OCI-LY7 (cell line): ENCODE measurements at regions not wholly inside any gene's neighbourhood (a gene's known extent, or its start where the extent isn't known, plus 50 kb on each side); places are given as distances from the start of the nearest gene placed in this dataset.
"Not testable (repeated sequence)": the region's sequence is repeated elsewhere in the genome, so short reads cannot be mapped to it uniquely, and the experiment has no call there.

Experiments used
- BruUV-seq: library from RNA; stranded (reverse); fragments of 400-500 nt; replicated peaks from 2 replicates; lab custom pipeline; 2021; lab: Mats Ljungman, UMichigan
- CTCF ChIA-PET: fragments of 300-600 bp; sonication (Branson Sonifier 250); formaldehyde crosslinking; loops from one replicate; lab custom pipeline; 2022; ENCODE audit warnings: antibody characterized with exemption; ENCODE audit not compliant: unreplicated experiment; lab: Charles Lee
- POLR2A ChIA-PET: fragments of 300-600 bp; sonication (Branson Sonifier 250); formaldehyde crosslinking; loops from one replicate; lab custom pipeline; 2022; ENCODE audit warnings: antibody characterized with exemption; lab: Charles Lee
- DNase-seq: peaks from one replicate; pipeline ENCODE4 v3.0.0-alpha.2; 2015; ENCODE audit warnings: low spot score
- H2AFZ ChIP-seq: fragments of 200-600 bp; sonication (generic), shearing (Covaris generic); 2 replicates; pipeline ENCODE4 v1.6.1; 2014; ENCODE audit warnings: mild to moderate bottlenecking, antibody characterized with exemption, low read length, moderate library complexity
- H3K27ac ChIP-seq: fragments of 200-600 bp; sonication (generic); 2 replicates; pipeline ENCODE4 v1.5.1; 2014; ENCODE audit warnings: mixed run types, low read depth, mild to moderate bottlenecking, moderate library complexity, low read length, inconsistent platforms; ENCODE audit not compliant: poor library complexity, severe bottlenecking
- H3K36me3 ChIP-seq: fragments of 200-600 bp; sonication (generic); 2 replicates; pipeline ENCODE4 v1.6.1; 2014; ENCODE audit warnings: mild to moderate bottlenecking, antibody characterized with exemption, low read length, moderate library complexity, mixed read lengths; ENCODE audit not compliant: insufficient read depth
- H3K4me1 ChIP-seq: fragments of 200-600 bp; sonication (generic); 2 replicates; pipeline ENCODE4 v1.5.1; 2014; ENCODE audit warnings: mild to moderate bottlenecking, low read length; ENCODE audit not compliant: insufficient read depth, poor library complexity, severe bottlenecking
- H3K4me2 ChIP-seq: fragments of 200-600 bp; sonication (generic); 2 replicates; pipeline ENCODE4 v1.6.1; 2014; ENCODE audit warnings: mild to moderate bottlenecking, low read length
- H3K4me3 ChIP-seq: fragments of 200-600 bp; sonication (generic); 2 replicates; pipeline ENCODE4 v1.5.1; 2014; ENCODE audit warnings: mild to moderate bottlenecking, low read depth, low read length; ENCODE audit not compliant: poor library complexity, severe bottlenecking
- H3K79me2 ChIP-seq: fragments of 200-600 bp; sonication (generic); 2 replicates; pipeline ENCODE4 v1.6.1; 2016; ENCODE audit warnings: low read depth, mild to moderate bottlenecking, low read length, moderate library complexity, mixed read lengths; ENCODE audit not compliant: insufficient read depth
- H3K9me2 ChIP-seq: fragments of 200-600 bp; sonication (generic); 2 replicates; pipeline ENCODE4 v1.6.1; 2016; ENCODE audit warnings: mild to moderate bottlenecking, low read length, mixed read lengths; ENCODE audit not compliant: insufficient read depth
- H3K9me3 ChIP-seq: fragments of 200-600 bp; sonication (generic); 2 replicates; pipeline ENCODE4 v1.6.1; 2014; ENCODE audit warnings: mild to moderate bottlenecking, mixed run types, low read length, mixed read lengths
- H4K20me1 ChIP-seq: fragments of 200-600 bp; sonication (generic); 2 replicates; pipeline ENCODE4 v1.6.1; 2014; ENCODE audit warnings: mild to moderate bottlenecking, antibody characterized with exemption, low read length, moderate library complexity, mixed read lengths; ENCODE audit not compliant: insufficient read depth
- EZH2phosphoT487 ChIP-seq: fragments of 200-600 bp; sonication (generic); IDR thresholded peaks from 2 replicates; pipeline ENCODE4 v1.6.1; 2018; ENCODE audit warnings: low read depth, borderline replicate concordance, mild to moderate bottlenecking, mixed run types, antibody characterized with exemption, low read length, moderate library complexity, mixed read lengths
- intact Hi-C: fragments of 100-400 bp; cut with micrococcal nuclease; formaldehyde crosslinking; loops from one replicate; pipeline ENCODE4 v1.10.0; 2022; ENCODE audit not compliant: unreplicated experiment
- TF ChIP-seq, protein P1 (sequence below): fragments of 200-600 bp; sonication (generic); conservative IDR thresholded peaks from 2 replicates; pipeline ENCODE4 v1.5.1; 2014; ENCODE audit warnings: mild to moderate bottlenecking, antibody characterized with exemption, low read length, moderate library complexity, mixed read lengths

DNA sequence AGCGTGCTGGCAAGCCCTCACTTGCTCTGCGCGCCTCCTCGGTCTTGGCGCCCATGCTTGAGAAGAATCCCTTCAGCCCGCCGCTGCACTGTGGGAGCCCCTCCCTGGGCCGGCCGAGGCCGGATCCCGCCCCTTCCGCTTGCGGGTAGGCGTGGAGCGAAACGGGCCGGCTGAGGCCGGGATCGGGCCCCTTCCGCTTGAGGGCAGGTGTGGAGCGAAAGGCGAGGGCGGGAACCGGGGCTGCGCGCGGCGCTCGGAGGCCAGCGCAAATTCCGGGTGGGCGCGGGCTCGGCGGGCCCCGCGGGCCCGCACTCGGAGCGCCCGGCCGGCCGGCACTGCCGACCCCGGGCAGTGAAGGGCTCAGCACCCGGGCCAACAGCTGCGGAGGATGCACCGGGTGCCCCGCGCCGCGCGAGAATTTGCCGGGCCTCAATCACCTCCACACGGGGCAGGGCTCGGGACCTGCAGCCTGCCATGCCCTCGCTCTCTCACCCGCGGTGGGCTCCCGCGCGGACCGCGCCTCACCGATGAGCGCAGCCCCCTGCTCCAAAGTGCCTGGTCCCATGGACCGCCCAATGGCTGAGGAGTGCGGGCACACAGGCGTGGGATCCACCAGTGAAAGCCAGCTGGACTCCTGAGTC, 58.1 kb upstream of the GBA3 start:
- Histone ChIP-seq H3K9me3 (no peaks in the 10 kb centered on the region), H3K27ac (no peak overlapping the region), H3K4me1 (no peaks in the 10 kb centered on the region), H3K79me2 (no peaks in the 10 kb centered on the region), H3K4me2 (no peak overlapping the region), H3K36me3 (no peaks in the 10 kb centered on the region), H3K9me2 (no peaks in the 10 kb centered on the region), H3K4me3 (no peak overlapping the region), H2AFZ (no peak overlapping the region), H4K20me1 (no peaks in the 10 kb centered on the region)
- no peak for DNase-seq
- TF ChIP-seq EZH2phosphoT487, result no peak
- TF ChIP-seq, protein P1, sequence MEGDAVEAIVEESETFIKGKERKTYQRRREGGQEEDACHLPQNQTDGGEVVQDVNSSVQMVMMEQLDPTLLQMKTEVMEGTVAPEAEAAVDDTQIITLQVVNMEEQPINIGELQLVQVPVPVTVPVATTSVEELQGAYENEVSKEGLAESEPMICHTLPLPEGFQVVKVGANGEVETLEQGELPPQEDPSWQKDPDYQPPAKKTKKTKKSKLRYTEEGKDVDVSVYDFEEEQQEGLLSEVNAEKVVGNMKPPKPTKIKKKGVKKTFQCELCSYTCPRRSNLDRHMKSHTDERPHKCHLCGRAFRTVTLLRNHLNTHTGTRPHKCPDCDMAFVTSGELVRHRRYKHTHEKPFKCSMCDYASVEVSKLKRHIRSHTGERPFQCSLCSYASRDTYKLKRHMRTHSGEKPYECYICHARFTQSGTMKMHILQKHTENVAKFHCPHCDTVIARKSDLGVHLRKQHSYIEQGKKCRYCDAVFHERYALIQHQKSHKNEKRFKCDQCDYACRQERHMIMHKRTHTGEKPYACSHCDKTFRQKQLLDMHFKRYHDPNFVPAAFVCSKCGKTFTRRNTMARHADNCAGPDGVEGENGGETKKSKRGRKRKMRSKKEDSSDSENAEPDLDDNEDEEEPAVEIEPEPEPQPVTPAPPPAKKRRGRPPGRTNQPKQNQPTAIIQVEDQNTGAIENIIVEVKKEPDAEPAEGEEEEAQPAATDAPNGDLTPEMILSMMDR, result no peak
- ChIA-PET CTCF (no interaction called here), POLR2A (no interaction called here)
- intact Hi-C loops, result no loop called here
- no TSS peak for BruUV-seq

DNA sequence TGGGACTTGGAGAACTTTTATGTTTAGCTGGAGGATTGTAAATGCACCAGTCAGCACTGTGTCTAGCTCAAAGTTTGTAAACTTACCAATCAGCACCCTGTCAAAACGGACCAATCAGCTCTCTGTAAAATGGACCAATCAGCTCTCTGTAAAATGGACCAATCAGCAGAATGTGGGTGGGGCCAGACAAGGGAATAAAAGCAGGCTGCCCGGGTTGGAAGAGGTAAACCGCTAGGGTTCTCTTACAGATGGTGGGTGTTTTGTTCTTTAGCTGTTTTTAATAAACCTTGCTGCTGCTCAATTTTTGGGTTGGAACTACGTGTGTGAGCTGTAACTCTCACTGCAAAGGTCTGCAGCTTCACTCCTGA, 57.6 kb upstream of the GBA3 start:
- H3K9me3 ChIP-seq, H3K27ac ChIP-seq, H2AFZ ChIP-seq, H3K9me2 ChIP-seq, POLR2A ChIA-PET, H3K36me3 ChIP-seq, H4K20me1 ChIP-seq, CTCF ChIA-PET, H3K4me1 ChIP-seq, H3K4me3 ChIP-seq, intact Hi-C loops, H3K4me2 ChIP-seq, H3K79me2 ChIP-seq, BruUV-seq, DNase-seq: not testable (repeated sequence)

DNA sequence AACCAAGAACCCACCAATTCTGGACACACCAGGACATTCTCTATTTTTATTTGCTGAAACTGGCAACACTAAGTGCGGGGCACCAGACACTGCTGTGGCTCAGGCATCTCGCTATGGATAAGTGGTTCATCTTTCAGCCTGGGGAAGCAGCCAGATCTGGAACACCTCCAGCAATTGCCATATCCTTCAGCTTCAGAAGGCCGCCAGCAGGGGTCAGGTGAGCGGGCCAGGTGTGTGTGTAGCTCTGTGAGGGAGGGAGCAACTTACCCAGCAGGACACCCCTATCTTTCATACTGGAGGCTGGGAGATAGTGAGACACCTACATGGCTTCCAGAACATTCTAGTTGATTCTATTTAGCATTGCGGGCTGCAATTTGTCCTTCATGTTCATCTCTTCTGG, 57.0 kb upstream of the GBA3 start:
- Histone ChIP-seq H2AFZ (no peak overlapping the region), H3K4me1 (no peaks in the 10 kb centered on the region), H3K36me3 (no peaks in the 10 kb centered on the region), H3K4me3 (no peak overlapping the region), H4K20me1 (no peaks in the 10 kb centered on the region), H3K9me2 (no peaks in the 10 kb centered on the region), H3K9me3 (no peaks in the 10 kb centered on the region), H3K4me2 (no peak overlapping the region), H3K79me2 (no peaks in the 10 kb centered on the region), H3K27ac (no peak overlapping the region)
- CTCF ChIA-PET, result no interaction called here
- POLR2A ChIA-PET, result no interaction called here
- intact Hi-C loops, result no loop called here
- no peak for DNase-seq
- TF ChIP-seq, protein P1, result no peak
- no peak for TF ChIP-seq EZH2phosphoT487
- BruUV-seq, result no TSS peak
